GM19328 (cell line): ENCODE measurements at regions not wholly inside any gene's neighbourhood (a gene's known extent, or its start where the extent isn't known, plus 50 kb on each side); places are given as distances from the start of the nearest gene placed in this dataset.
"Not testable (repeated sequence)": the region's sequence is repeated elsewhere in the genome, so short reads cannot be mapped to it uniquely, and the experiment has no call there.

ENCODE experiments used
- ATAC-seq: cut with Tn5 transposase; IDR thresholded peaks from one replicate; pipeline ENCODE4 v1.9.1; 2021; ENCODE audit warnings: mild to moderate bottlenecking, moderate library complexity; ENCODE audit not compliant: unreplicated experiment

GRCh38 chr13:88369866-88370265 lies 698.7 kb downstream of the SLITRK5 start:
- ATAC-seq, result no peak

- no peak for ATAC-seq
These were observed 705.7 kb downstream of the SLITRK5 start for GRCh38 chr13:88376760-88377388.

DNA sequence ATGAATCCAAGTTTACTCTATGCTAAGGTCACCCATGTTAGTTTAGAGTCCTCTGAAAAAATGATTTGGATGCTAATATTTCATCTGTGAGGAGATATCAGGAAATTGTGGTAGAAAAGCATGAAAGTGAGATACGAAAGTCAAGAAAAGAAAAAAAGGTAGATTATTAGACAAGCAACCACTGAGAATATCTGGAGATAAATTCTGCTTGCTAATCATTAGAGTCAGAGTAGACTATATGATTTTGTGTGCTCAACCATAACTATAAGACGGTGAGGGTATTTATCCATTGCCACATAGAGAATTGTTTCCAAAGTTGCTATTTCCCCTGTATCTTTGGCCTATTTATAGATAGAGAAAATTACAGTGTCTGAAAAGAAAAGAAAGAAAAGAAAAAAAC lies 706.7 kb downstream of the SLITRK5 start:
- no peak for ATAC-seq

- no peak for ATAC-seq
These were observed 713.4 kb downstream of the SLITRK5 start for GRCh38 chr13:88384542-88384941.

- no peak for ATAC-seq
These were observed 724.6 kb downstream of the SLITRK5 start for GRCh38 chr13:88395804-88396203.

- ATAC-seq, result no peak
These were observed 740.5 kb downstream of the SLITRK5 start for GRCh38 chr13:88411696-88412095.

- no peak for ATAC-seq
These were observed 746.6 kb downstream of the SLITRK5 start for GRCh38 chr13:88417801-88418200.

GRCh38 chr13:88424463-88424862 lies 753.3 kb downstream of the SLITRK5 start:
- no peak for ATAC-seq

DNA sequence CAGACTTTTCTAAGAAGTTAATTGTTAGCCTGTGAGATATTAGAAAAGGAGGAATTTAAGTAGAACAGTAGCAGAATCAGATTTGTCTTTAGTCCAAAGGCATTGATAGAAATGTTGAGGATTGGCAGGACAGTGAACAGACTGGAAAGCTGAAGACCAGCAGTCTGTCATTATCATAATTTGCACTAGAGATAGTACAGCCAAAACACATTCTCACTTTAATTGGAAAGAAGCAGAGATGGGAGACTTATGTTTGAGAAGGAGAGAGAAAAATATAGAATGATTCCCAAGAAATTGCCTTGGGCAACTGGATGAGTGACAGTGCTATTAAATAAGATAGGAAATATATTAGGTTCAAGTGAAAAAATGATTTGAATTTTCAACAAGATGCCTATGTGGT lies 755.5 kb downstream of the SLITRK5 start:
- no peak for ATAC-seq

GRCh38 chr13:88429862-88430261 lies 758.7 kb downstream of the SLITRK5 start:
- no peak for ATAC-seq

- no peak for ATAC-seq
These were observed 763.8 kb downstream of the SLITRK5 start for GRCh38 chr13:88434953-88435352.

DNA sequence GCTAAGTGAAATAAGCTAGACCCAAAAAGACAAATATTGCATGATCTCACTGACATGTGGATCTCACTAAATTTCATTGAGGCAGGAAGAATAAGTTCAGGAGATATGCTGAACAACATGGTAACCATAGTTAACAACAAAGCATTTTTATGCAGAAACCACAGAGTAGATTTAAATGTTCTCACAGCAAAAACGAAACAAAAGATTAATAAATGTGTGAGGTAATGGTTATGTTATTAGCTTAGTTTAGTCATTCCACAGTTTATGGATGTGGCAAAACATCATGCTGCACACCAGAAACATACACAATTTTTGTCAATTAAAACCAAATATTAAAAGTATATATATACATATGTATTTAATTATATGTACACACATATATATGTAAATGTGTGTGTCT lies 765.8 kb downstream of the SLITRK5 start:
- ATAC-seq, result no peak

- ATAC-seq, result no peak
These were observed 779.3 kb downstream of the SLITRK5 start for GRCh38 chr13:88450515-88450914.

GRCh38 chr13:88456151-88456550 lies 785.0 kb downstream of the SLITRK5 start:
- ATAC-seq, result no peak

GRCh38 chr13:88459331-88459730 lies 788.2 kb downstream of the SLITRK5 start:
- no peak for ATAC-seq

DNA sequence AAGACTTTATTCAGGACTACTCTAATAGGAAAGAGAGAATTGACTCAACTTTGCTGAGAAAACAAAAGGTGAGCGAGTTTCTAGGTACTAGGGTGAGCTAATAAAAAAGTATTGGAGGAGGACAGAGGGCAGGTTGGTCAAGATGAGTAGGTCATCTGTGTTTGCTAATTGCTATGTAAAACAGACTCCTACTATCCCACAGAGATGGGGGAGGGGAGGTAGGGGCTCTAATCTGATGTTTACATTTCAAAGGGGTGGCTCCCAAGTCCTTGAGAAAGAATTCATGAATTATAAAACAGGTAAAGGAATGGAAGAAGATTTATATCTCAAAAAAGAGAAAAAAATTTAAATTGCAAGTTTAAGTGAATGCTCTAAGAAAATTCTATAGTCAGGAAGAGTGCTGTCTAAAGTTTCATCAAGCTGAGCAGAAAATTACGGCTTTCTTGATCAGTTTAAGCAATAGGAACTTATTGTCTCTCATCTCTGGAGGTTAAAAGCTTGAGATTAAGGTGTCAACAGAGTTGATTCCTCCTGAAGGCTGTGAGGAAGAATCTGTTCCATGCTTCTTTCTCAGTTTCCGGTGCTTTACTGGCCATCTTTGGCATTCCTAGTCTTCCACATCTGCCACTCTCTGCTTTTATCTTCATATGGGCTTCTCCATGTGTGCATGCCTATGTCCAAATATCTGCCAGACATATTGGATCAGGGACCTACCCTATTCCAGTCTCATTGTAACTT lies 790.3 kb downstream of the SLITRK5 start:
- ATAC-seq, result no peak

DNA sequence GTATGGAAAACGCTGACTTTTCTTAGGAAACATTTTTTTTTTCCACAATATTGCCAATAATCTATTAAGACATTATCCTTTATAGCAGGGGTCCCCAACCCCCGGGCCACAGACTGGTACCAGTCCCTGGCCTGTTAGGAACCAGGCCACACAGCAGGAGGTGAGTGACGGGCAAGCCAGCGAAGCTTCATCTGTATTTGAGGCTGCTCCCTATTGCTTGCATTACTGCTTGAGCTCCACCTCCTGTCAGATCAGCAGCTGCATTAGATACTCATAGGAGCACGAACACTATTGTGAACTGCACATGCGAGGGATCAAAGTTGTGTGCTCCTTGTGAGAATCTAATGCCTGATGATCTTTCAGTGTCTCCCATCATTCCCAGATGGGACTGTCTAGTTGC lies 793.7 kb downstream of the SLITRK5 start:
- ATAC-seq, result no peak

DNA sequence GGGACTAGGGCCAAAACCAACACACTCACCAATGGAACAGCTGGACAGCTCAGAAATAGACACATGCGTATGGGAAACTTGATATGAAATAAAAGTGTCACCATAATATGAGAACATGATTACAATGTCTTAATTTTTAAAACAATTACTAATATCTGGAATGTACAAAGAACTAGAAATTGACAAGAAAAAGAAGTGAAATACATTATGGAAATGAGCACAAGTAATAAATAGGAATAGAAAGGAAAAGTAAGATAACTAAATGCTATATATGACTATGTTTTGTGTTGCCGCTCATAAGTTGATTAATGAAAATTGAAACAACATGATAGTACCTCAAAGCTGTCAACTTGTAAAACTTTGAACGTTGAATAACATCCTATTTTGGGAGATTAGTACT lies 801.1 kb downstream of the SLITRK5 start:
- no peak for ATAC-seq

DNA sequence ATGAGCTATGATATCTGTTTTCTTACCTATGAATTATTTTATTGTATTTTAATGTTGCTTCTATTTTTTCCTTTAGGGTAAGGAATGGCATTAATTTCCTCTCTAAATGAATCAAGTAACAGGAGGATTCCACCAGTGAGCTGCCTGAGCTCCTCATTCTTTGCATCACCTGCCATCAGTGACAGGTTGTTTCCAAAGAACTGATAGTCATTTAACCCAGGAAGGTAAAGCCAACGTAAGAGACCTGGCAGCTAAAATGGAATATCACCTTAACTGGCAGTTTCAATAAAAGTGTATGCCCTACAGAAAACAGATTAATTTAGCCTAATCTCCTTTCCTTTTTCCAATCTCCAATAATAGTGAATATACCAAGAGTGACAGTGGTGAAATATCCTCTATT lies 812.0 kb downstream of the SLITRK5 start:
- no peak for ATAC-seq

GRCh38 chr13:88507909-88508308 lies 836.7 kb downstream of the SLITRK5 start:
- no peak for ATAC-seq

DNA sequence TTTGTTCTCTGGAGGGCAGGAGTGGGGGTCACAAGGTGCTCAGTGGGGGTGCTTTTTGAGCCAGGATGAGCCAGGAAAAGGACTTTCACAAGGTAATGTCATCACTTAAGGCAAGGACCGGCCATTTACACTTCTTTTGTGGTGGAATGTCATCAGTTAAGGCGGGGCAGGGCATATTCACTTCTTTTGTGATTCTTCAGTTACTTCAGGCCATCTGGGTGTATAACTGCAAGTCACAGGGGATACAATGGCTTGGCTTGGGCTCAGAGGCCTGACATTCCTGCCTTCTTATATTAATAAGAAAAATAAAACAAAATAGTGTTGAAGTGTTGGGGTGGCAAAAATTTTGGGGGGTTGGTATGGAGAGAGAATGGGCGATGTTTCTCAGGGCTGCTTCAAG lies 841.8 kb downstream of the SLITRK5 start:
- ATAC-seq, result not testable (repeated sequence)

DNA sequence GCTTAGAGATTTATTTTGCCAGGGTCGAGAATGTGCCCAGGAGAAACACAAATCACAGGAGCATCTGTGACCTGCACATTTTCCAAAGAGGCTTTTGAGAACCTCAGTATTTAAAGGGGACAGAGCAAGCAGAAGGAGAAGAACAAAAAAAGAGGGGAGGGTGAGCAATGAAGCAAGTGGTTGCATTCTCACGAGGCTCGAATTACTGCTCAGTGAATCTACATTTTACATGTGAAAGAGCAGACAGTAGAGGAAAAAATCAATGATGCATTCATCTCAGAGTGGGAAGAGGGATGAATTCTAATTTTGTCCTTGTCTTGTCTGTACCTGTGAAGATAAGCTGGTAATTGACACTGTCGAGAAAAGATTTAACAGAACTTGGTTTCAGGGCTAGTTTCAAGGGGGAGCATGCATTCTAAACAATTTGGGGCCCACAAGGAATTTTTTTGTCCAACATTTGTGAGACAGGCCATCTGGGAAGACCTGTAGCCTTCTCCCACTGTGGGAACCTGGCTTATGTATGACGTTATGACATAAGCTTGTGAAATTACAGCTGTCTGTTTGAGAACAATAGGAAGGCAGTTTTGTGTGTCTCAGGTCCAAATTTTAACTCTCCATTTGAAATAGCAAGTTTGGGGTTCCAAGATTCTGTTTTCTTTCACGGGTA lies 855.1 kb downstream of the SLITRK5 start:
- no peak for ATAC-seq
